AG04449 (cell line): ENCODE measurements at regions not wholly inside any gene's neighbourhood (a gene's known extent, or its start where the extent isn't known, plus 50 kb on each side); places are given as distances from the start of the nearest gene placed in this dataset.

Experiments used
- CTCF ChIA-PET: fragments of 350-600 bp; formaldehyde crosslinking; extraction: SDS; loops from one replicate; lab custom pipeline; 2021; ENCODE audit warnings: antibody characterized with exemption; lab: Yijun Ruan, JAX
- POLR2A ChIA-PET: fragments of 400-600, 350-600 bp; formaldehyde crosslinking; extraction: SDS; loops from one replicate; lab custom pipeline; 2020; ENCODE audit warnings: antibody characterized with exemption, inconsistent platforms; lab: Yijun Ruan, JAX
- DNase-seq: peaks from one replicate; pipeline ENCODE4 v3.0.0-alpha.2; 2010; ENCODE audit warnings: low read depth, low spot score
- H3K4me3 ChIP-seq: 2 replicates; pipeline ENCODE4 v1.5.1; 2011; ENCODE audit warnings: low read depth, mild to moderate bottlenecking, control low read depth, low read length
- CTCF ChIP-seq: IDR thresholded peaks from one replicate; pipeline ENCODE4 v1.5.1; 2011; ENCODE audit warnings: mild to moderate bottlenecking, moderate library complexity, low read length, control low read depth, inconsistent platforms; ENCODE audit not compliant: insufficient read depth; ENCODE audit errors: missing control alignments

GRCh38 chr14:71734076-71734475 is 198.2 kb upstream of the RGS6 start:
- ChIA-PET CTCF (interaction anchor here (1.4 to 21.4 kb wide), 4 partner anchors 14 to 121 kb away, joined by 5 to 224 read pairs (median 23); no protein-coding TSS in a partner anchor), POLR2A (no interaction called here)
- no peak overlapping the region for H3K4me3 ChIP-seq
- no peak for DNase-seq
- TF ChIP-seq CTCF: no peak

- no peak for TF ChIP-seq CTCF
- POLR2A ChIA-PET: no interaction called here
- no peak overlapping the region for H3K4me3 ChIP-seq
- CTCF ChIA-PET: interaction anchor here (1.5 to 21.4 kb wide), 3 partner anchors 9 to 18 kb away, joined by 3 to 224 read pairs (median 39); no protein-coding TSS in a partner anchor
- no peak for DNase-seq
These were observed 197.3 kb upstream of the RGS6 start for GRCh38 chr14:71734885-71735284.

GRCh38 chr14:71737760-71738159 is 194.5 kb upstream of the RGS6 start:
- no peak for TF ChIP-seq CTCF
- ChIA-PET POLR2A (no interaction called here), CTCF (interaction anchor here (0.5 to 8.2 kb wide), 5 partner anchors 8 to 18 kb away, joined by 3 to 76 read pairs (median 6); no protein-coding TSS in a partner anchor)
- H3K4me3 ChIP-seq: no peak overlapping the region
- no peak for DNase-seq

GRCh38 chr14:71739273-71739990 is 192.8 kb upstream of the RGS6 start:
- CTCF ChIA-PET: interaction anchor here (1.0 to 8.2 kb wide), 5 partner anchors 10 to 418 kb away, joined by 3 to 76 read pairs (median 6); no protein-coding TSS in a partner anchor
- no peak for DNase-seq
- TF ChIP-seq CTCF: no peak
- no peak overlapping the region for H3K4me3 ChIP-seq
- POLR2A ChIA-PET: no interaction called here

- ChIA-PET CTCF (interaction anchor here (0.6 to 8.2 kb wide), 5 partner anchors 12 to 599 kb away, joined by 3 to 76 read pairs (median 4); no protein-coding TSS in a partner anchor), POLR2A (no interaction called here)
- no peak overlapping the region for H3K4me3 ChIP-seq
- TF ChIP-seq CTCF: no peak
- no peak for DNase-seq
These were observed 191.0 kb upstream of the RGS6 start for GRCh38 chr14:71741241-71741640.

- POLR2A ChIA-PET: no interaction called here
- no peak for TF ChIP-seq CTCF
- no peak for DNase-seq
- CTCF ChIA-PET: interaction anchor here (8.2 kb wide), 1 partner anchor 11 kb away, joined by 76 read pairs; no protein-coding TSS in a partner anchor
- H3K4me3 ChIP-seq: no peak overlapping the region
These were observed 189.7 kb upstream of the RGS6 start for GRCh38 chr14:71742485-71742884.
